ENCODE measurements at regions not wholly inside any gene's neighbourhood (a gene's known extent, or its start where the extent isn't known, plus 50 kb on each side); places are given as distances from the start of the nearest gene placed in this dataset.

GRCh38 chr3:102757950-102758349 is 323.1 kb downstream of the ZPLD1 start:
- no peak for DNase-seq

DNA sequence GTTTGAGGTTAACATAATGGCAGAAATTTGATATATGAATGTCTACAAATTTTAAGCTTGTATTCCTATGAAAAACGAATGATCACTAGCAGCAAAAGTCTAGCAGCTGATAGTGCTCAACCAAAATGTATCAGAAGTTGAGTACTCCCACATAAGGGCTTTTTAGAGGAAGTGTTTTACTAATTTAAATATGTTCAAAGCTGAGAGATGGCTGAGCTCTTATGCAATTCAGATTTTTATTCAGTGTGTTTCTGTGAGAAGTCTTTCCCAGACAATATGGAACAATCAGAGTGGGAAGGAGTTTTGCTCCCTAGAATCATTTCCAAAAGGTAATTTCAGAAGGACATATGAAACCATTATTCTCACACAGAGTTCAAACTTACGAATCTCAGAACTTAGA is 327.0 kb downstream of the ZPLD1 start:
- DNase-seq = no peak

- DNase-seq = no peak
Measured at GRCh38 chr3:102790747-102791325, 356.0 kb downstream of the ZPLD1 start.

DNA sequence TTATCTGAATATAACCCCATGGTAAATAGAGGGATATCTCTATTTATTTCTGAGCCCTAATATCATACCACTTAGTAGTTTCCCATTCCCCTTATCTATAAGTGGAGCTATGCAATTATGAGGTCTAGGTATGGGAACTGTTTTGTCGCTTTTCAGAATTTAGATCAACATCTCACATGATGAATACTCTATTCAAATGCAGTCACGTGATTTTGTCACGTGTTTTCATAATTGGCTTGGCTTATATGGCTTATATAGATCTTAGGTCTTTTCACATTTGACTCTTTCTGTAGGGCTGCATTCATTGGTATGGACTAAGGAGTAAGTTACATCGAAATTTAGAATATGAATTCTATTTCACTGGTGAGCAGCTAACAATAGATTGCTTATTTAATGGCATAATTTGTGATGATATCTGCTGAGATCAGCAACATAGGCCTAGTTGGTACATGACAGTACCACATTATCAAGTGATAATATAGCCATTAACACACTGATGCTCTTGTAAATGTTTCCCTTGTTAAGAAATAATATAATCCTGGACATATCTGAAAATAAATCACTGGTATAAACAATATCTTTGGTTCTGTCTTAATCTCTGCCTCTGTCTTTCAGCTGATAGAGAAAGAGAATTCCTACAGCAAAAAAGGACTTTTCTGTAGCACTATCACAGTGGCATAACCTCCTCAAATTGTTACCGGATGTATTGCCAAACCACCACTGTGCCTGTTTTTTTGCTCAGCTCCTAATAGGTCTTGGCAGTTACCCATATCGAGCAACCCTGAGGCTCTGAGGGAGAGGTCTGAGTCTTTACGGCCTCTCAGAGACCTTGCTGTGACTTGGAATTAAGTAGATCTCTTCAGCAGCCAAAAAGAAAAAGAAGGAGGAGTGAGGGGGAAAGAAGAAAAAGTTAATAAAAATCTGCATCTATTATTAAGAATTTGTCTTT is 357.1 kb downstream of the ZPLD1 start:
- no peak for DNase-seq

DNA sequence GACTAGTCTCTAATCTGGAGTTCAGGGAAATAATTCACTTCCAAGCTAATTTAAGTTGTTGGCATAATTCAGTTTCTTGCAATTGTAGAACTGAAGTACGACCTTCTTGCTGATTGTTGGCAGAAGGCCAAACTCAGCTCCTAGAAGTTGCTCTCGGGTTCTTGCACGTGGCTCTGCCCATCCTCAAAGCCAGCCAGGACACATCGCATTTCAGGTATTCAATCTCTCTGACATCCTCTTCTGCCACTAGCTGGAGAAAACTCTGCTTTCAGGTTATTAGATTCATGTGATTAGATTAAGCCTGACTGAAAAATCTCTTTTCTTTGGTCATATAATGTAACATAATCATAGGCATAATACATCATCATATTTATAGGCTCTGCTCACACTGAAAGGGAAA is 362.0 kb downstream of the ZPLD1 start:
- DNase-seq = no peak

GRCh38 chr3:102802819-102803420 is 368.1 kb downstream of the ZPLD1 start:
- DNase-seq = no peak

- no peak for DNase-seq
Measured at GRCh38 chr3:102810937-102811336, 376.1 kb downstream of the ZPLD1 start.

GRCh38 chr3:102826636-102827035 is 391.8 kb downstream of the ZPLD1 start:
- DNase-seq = peak; percentile 96

GRCh38 chr3:102827386-102827785 is 392.6 kb downstream of the ZPLD1 start:
- peak; percentile 73 for DNase-seq

GRCh38 chr3:102830415-102830814 is 395.6 kb downstream of the ZPLD1 start:
- DNase-seq = no peak

DNA sequence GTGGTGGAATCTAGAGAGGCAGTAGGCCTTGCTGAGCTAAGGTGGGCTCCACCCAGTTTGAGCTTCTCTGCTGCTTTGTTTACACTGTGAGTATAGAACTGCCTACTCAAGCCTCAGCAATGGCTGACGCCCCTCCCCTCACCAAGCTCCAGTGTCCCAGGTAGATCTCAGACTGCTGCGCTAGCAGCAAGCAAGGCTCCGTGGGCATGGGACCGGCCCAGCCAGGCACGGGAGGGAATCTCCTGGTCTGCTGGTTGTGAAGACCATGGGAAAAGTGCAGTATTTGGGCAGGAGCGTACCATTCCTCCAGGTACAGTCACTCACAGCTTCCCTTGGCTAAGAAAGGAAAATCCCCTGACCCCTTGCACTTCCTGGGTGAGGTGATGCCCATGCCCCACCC is 407.1 kb downstream of the ZPLD1 start:
- no peak for DNase-seq

DNA sequence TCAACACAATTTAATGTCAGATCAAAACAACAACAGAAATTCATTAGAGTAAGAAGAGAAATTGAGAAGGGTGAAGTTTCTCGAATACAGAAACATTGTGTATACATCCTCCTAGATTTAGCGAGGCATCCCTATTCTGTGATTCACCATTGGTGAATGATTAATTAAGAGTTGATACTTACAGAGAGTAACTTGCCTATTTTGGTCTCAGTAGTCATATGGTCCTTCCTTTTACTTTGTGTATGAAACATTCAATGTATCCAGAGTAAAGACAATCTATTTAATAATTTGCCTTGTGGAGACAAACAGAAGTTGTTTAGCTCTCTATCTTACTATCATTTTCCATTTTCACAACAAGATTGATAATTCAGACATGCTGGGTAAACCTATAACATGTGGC is 432.0 kb downstream of the ZPLD1 start:
- no peak for DNase-seq

GRCh38 chr3:102883515-102883914 is 448.7 kb downstream of the ZPLD1 start:
- DNase-seq = no peak

DNA sequence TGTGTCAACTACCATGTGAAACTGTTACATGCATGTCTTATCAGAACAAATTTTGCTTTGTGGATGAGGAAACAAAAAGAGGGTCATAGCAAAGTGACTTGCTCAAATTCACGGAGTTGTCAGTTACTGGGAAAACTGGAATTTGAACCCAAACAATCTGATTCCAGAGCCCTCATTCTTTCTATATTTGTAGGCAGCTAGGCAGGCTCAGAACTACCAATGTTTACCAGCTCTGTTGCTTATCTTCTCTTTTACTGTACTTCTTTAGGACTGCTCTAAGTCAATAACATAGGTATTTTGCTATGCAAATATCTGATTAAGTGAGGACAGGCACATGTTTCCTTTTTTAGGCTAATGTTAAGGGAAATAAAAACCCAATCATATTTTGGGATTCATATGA is 450.5 kb downstream of the ZPLD1 start:
- DNase-seq = no peak

- no peak for DNase-seq
Measured at GRCh38 chr3:102887431-102887830, 452.6 kb downstream of the ZPLD1 start.

GRCh38 chr3:102896851-102897621 is 462.2 kb downstream of the ZPLD1 start:
- DNase-seq = no peak

DNA sequence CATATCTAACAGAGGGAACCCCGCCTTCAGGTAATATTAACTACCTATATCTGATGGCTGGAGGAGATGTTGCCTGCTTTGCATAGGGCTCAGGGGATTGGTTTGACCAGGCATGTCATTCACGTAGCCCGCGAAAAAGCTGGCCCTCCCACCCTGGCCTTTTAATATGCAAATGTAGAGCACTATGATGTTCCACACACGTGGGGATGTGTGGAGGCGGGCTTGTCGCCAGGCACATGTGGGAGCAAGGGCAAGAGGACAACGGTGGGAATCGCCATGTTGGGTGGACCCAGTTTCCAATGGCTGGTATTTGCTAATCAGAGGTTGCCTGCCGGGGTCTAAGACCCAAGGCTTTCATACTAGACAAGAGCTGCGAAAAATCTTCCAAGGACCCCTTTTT is 469.8 kb downstream of the ZPLD1 start:
- no peak for DNase-seq

- no peak for DNase-seq
Measured at GRCh38 chr3:102905811-102906210, 471.0 kb downstream of the ZPLD1 start.

- no peak for DNase-seq
Measured at GRCh38 chr3:102906818-102907217, 472.0 kb downstream of the ZPLD1 start.

- DNase-seq = no peak
Measured at GRCh38 chr3:102909904-102910303, 475.1 kb downstream of the ZPLD1 start.

- peak; percentile 24 for DNase-seq
Measured at GRCh38 chr3:102916532-102916931, 481.7 kb downstream of the ZPLD1 start.

GRCh38 chr3:102926618-102927017 is 491.8 kb downstream of the ZPLD1 start:
- DNase-seq = no peak

GRCh38 chr3:102933377-102933776 is 498.6 kb downstream of the ZPLD1 start:
- DNase-seq = no peak
